ENCODE measurements at regions not wholly inside any gene's neighbourhood (a gene's known extent, or its start where the extent isn't known, plus 50 kb on each side); places are given as distances from the start of the nearest gene placed in this dataset.
"Not testable (repeated sequence)": the region's sequence is repeated elsewhere in the genome, so short reads cannot be mapped to it uniquely, and the experiment has no call there.

GRCh38 chr10:43839973-43840372, 191.3 kb upstream of the ZNF32 start:
- no peak for DNase-seq

- DNase-seq, result not testable (repeated sequence)
These were observed 186.1 kb upstream of the ZNF32 start for GRCh38 chr10:43834751-43835150.

GRCh38 chr10:43827853-43828252, 179.2 kb upstream of the ZNF32 start:
- DNase-seq, result no peak

- DNase-seq, result no peak
These were observed 177.3 kb upstream of the ZNF32 start for GRCh38 chr10:43825984-43826383.

- no peak for DNase-seq
These were observed 176.7 kb upstream of the ZNF32 start for GRCh38 chr10:43825421-43825820.

GRCh38 chr10:43824934-43825333, 176.3 kb upstream of the ZNF32 start:
- no peak for DNase-seq

- no peak for DNase-seq
These were observed 174.2 kb upstream of the ZNF32 start for GRCh38 chr10:43822631-43823580.

- DNase-seq, result no peak
These were observed 172.4 kb upstream of the ZNF32 start for GRCh38 chr10:43821103-43821502.

- no peak for DNase-seq
These were observed 172.0 kb upstream of the ZNF32 start for GRCh38 chr10:43820663-43821062.

- DNase-seq, result no peak
These were observed 171.0 kb upstream of the ZNF32 start for GRCh38 chr10:43819464-43820230.

- no peak for DNase-seq
These were observed 170.0 kb upstream of the ZNF32 start for GRCh38 chr10:43818687-43819086.

GRCh38 chr10:43817368-43817767, 168.7 kb upstream of the ZNF32 start:
- DNase-seq, result no peak

GRCh38 chr10:43816351-43817321, 168.0 kb upstream of the ZNF32 start:
- DNase-seq, result no peak

- no peak for DNase-seq
These were observed 166.7 kb upstream of the ZNF32 start for GRCh38 chr10:43815181-43815885.

GRCh38 chr10:43814663-43815062, 166.0 kb upstream of the ZNF32 start:
- no peak for DNase-seq

GRCh38 chr10:43811871-43812270, 163.2 kb upstream of the ZNF32 start:
- no peak for DNase-seq

GRCh38 chr10:43809211-43809930, 160.7 kb upstream of the ZNF32 start:
- no peak for DNase-seq

- no peak for DNase-seq
These were observed 159.5 kb upstream of the ZNF32 start for GRCh38 chr10:43808136-43808535.

- no peak for DNase-seq
These were observed 158.4 kb upstream of the ZNF32 start for GRCh38 chr10:43806831-43807640.

GRCh38 chr10:43803791-43804190, 155.1 kb upstream of the ZNF32 start:
- no peak for DNase-seq
